Testis (tissue), 2 donors: ENCODE measurements at regions not wholly inside any gene's neighbourhood (a gene's known extent, or its start where the extent isn't known, plus 50 kb on each side); places are given as distances from the start of the nearest gene placed in this dataset.

Experiments used
- DNase-seq: peaks from one replicate; pipeline ENCODE4 v3.0.0-alpha.2; 2019
- H3K27ac ChIP-seq, 2 donors: fragments of 200-600 bp; sonication (generic); one replicate each; pipeline ENCODE4 v1.5.1; 2019
- H3K27me3 ChIP-seq: fragments of 200-600 bp; sonication (generic); one replicate; pipeline ENCODE4 v1.5.1; 2019
- H3K36me3 ChIP-seq: fragments of 200-600 bp; sonication (generic); one replicate; pipeline ENCODE4 v1.5.1; 2017; ENCODE audit warnings: low read depth; ENCODE audit errors: missing control alignments
- H3K4me1 ChIP-seq: fragments of 200-600 bp; sonication (generic); one replicate; pipeline ENCODE4 v1.5.1; 2019
- H3K4me3 ChIP-seq, 2 donors: fragments of 200-600 bp; sonication (generic); one replicate each; pipeline ENCODE4 v1.5.1; 2017 to 2019
- H3K9me3 ChIP-seq: fragments of 200-600 bp; sonication (generic); one replicate; pipeline ENCODE4 v1.5.1; 2017
- POLR2A ChIP-seq: fragments of 450-650 bp; IDR thresholded peaks from one replicate; pipeline ENCODE4 v1.6.1; 2017; ENCODE audit warnings: antibody characterized with exemption, mild to moderate bottlenecking, moderate library complexity
- WGBS, 2 donors: methylation state at CpG; one replicate each; pipeline ENCODE4 v1.1.5; 2018; 5-methylcytosine and 5-hydroxymethylcytosine counted together
- intact Hi-C: fragments of 100-400 bp; cut with DNase I; formaldehyde crosslinking; loops from one replicate; pipeline ENCODE4 v1.15.1; 2023; ENCODE audit warnings: low total_unique reads
- TF ChIP-seq, protein P1 (sequence below), 3 experiments: fragments of 450-650 bp in 2 of 3; fragments of 200-600 bp in 1 of 3; sonication (generic) in 1 of 3; IDR thresholded peaks; one replicate each; pipeline ENCODE4 v1.5.1; 2016 to 2019; ENCODE audit warnings: antibody characterized with exemption in 3 of 3, mild to moderate bottlenecking in 2 of 3, moderate library complexity in 1 of 3

DNA sequence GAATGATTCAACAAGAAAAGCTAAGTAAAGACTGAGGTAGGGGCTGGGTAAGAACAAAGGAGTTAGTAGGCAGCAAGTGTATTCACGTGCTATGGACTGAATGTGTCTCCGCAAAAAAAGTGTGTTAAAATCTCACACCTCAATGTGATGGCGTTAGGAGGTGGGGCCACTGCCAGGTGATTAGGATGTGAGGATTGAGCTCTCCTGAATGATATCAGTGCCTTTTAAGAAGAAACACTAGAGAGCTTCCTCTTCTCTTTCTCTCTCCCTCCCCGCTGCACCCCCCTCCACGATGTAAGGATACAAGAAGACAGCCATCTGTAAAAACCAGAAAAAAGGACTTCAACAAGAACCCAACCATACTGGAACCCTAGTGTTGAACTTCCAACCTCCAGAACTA is 396.1 kb upstream of the PLXNA2 start:
- TF ChIP-seq POLR2A: no peak
- TF ChIP-seq, protein P1, sequence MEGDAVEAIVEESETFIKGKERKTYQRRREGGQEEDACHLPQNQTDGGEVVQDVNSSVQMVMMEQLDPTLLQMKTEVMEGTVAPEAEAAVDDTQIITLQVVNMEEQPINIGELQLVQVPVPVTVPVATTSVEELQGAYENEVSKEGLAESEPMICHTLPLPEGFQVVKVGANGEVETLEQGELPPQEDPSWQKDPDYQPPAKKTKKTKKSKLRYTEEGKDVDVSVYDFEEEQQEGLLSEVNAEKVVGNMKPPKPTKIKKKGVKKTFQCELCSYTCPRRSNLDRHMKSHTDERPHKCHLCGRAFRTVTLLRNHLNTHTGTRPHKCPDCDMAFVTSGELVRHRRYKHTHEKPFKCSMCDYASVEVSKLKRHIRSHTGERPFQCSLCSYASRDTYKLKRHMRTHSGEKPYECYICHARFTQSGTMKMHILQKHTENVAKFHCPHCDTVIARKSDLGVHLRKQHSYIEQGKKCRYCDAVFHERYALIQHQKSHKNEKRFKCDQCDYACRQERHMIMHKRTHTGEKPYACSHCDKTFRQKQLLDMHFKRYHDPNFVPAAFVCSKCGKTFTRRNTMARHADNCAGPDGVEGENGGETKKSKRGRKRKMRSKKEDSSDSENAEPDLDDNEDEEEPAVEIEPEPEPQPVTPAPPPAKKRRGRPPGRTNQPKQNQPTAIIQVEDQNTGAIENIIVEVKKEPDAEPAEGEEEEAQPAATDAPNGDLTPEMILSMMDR (IDR thresholded peaks at IDR 0.05): no peak
- no peak overlapping the region for H3K27ac ChIP-seq
- no peak overlapping the region for H3K4me3 ChIP-seq
- no peaks in the 10 kb centered on the region for H3K36me3 ChIP-seq
- 89% methylated on average over 5 of the region's 5 CpGs for WGBS, 2 donors
- no peaks in the 10 kb centered on the region for H3K4me1 ChIP-seq
- DNase-seq: no peak
- H3K27me3 ChIP-seq: no peaks in the 10 kb centered on the region
- intact Hi-C loops: no loop called here
- H3K9me3 ChIP-seq: no peaks in the 10 kb centered on the region

DNA sequence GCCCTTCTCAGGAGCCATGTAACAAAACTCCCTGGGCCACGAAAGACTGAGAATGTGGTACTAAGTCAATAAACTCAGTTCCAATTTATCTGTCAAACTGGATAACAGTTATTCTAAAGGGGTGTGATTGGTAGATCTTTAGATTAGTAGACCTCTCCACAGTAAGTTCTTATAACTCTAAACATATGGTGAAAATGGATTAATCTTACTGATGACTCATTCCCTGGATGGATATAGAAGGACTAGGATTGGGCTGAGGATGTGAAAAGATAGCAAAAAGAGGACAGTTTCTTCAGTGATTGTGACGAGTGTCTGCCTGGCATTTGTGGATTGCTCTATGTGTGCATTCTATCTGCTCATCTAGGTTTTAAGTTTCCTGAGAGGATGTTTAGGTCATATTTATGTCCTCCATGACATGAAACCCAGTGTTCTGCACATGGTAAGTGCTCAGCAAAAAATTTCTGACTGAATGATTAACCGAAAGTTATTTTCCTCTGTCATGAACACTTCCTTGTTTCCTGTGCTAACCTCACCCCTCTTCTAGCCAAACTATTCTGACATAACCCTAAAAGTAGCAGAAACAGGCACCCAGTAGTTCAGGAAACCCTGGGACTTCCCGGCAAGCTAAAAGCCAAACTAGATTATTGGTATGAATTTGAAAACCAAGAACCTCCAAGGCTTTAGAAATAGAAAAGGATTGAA is 397.5 kb upstream of the PLXNA2 start:
- no peak for TF ChIP-seq POLR2A
- TF ChIP-seq, protein P1 (IDR thresholded peaks at IDR 0.05): no peak
- whole genome bisulfite sequencing, 2 donors: 91 to 94% methylated on average over 4 of the region's 4 CpGs

DNA sequence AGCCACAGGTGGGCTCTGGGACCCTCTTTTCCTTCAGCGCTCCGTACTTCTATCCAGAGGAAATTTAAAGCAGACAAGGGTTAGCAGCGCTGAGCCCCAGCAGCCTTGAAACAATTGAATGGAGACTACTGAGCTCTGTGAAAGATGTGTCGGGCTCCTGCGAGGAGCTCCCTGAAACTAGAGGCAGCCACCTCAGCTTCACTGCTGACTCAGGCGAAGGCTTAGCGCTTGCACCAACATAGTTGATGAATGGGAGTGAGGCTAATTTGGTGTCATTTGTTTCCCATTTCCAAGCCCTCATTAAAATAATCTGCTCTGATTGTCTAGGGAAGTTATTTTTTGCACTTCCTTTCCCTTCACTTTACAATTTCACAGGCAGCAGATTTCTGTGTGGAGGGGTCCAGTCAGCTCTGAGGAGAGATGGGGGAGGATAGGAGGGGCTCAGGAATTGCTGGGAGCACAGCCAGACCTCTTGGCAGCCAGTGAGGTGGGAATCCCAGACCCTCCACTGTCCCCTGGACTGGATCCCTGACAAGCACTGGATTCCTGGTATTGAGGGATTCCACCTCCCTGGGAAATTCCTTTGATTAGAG is 398.9 kb upstream of the PLXNA2 start:
- no peaks in the 10 kb centered on the region for H3K9me3 ChIP-seq
- H3K27ac ChIP-seq: no peak overlapping the region
- 45 to 55% methylated on average over 3 to 7 of the region's 7 CpGs for WGBS, 2 donors
- no peaks in the 10 kb centered on the region for H3K4me1 ChIP-seq
- no peaks in the 10 kb centered on the region for H3K36me3 ChIP-seq
- intact Hi-C loops: no loop called here
- H3K27me3 ChIP-seq: no peaks in the 10 kb centered on the region
- no peak for DNase-seq
- TF ChIP-seq, protein P1 (IDR thresholded peaks at IDR 0.05): no peak
- no peak for TF ChIP-seq POLR2A
- no peak overlapping the region for H3K4me3 ChIP-seq

More for the DNA sequence above, 397.5 kb upstream of the PLXNA2 start:
- Histone ChIP-seq H3K4me1 (no peaks in the 10 kb centered on the region), H3K9me3 (no peaks in the 10 kb centered on the region), H3K36me3 (no peaks in the 10 kb centered on the region), H3K27me3 (no peaks in the 10 kb centered on the region), H3K27ac (no peak overlapping the region), H3K4me3 (no peak overlapping the region)
- DNase-seq: no peak
- intact Hi-C loops: no loop called here

DNA sequence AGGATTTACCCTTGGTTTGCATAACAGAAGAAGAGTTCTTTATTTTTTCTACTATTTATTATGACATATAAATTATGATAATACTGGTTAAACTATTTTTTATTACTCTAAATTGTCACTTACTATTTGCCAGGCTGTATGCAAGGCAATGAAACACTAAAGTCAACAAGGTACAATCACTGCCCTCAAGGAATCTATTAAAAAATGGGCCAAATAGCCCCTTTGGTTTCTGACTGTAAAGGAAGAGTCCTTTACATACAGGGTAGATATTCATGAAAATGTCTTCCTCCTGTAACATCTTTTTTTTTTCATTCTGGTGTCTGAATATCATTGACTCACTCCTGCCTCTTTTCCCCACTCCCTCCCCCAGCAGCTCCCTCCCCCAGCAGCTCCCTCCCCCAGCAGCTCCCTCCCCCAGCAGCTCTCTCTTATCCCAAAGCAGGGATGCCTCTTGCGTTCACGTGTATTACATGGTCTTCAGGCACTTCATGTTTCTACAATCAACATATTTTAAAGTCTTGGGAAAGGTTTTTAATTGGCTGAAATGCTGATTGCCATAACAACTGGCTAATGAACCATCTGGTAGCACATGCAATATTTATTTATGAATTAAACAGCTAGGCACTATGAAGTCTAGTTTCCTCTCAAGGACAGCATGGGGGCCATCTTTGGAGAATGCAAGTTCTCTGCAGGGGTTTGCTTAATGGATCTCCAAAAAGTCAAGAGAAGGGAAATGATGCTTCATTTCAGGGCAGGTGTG is 400.4 kb upstream of the PLXNA2 start:
- no peak overlapping the region for H3K4me3 ChIP-seq
- DNase-seq: no peak
- no peaks in the 10 kb centered on the region for H3K9me3 ChIP-seq
- intact Hi-C loops: no loop called here
- no peaks in the 10 kb centered on the region for H3K27me3 ChIP-seq
- TF ChIP-seq, protein P1 (IDR thresholded peaks at IDR 0.05): no peak
- TF ChIP-seq POLR2A: no peak
- 42% methylated on average over 2 of the region's 2 CpGs for WGBS, 2 donors
- no peaks in the 10 kb centered on the region for H3K36me3 ChIP-seq
- H3K27ac ChIP-seq: no peak overlapping the region
- H3K4me1 ChIP-seq: no peaks in the 10 kb centered on the region
